Nephron (organoid): ENCODE measurements at regions not wholly inside any gene's neighbourhood (a gene's known extent, or its start where the extent isn't known, plus 50 kb on each side); places are given as distances from the start of the nearest gene placed in this dataset.
"Not testable (repeated sequence)": the region's sequence is repeated elsewhere in the genome, so short reads cannot be mapped to it uniquely, and the experiment has no call there.

Experiments used
- H3K27ac Mint-ChIP-seq, 3 experiments: 2 replicates each; pipeline ENCODE4 v1.8.0; 2020; ENCODE audit warnings: mixed read lengths in 3 of 3, mild to moderate bottlenecking in 2 of 3, moderate library complexity in 1 of 3
- H3K27me3 Mint-ChIP-seq: 2 replicates; pipeline ENCODE4 v1.8.0; 2021; ENCODE audit warnings: low read depth, mild to moderate bottlenecking, moderate library complexity, mixed read lengths
- H3K36me3 Mint-ChIP-seq: 2 replicates; pipeline ENCODE4 v1.8.0; 2020; ENCODE audit warnings: low read depth, mixed read lengths
- H3K4me1 Mint-ChIP-seq: 2 replicates; pipeline ENCODE4 v1.8.0; 2020; ENCODE audit warnings: mixed read lengths
- H3K4me3 Mint-ChIP-seq, 3 experiments: 2 replicates each; pipeline ENCODE4 v1.8.0; 2020; ENCODE audit warnings: mild to moderate bottlenecking in 3 of 3, mixed read lengths in 3 of 3, moderate library complexity in 2 of 3
- H3K9me3 Mint-ChIP-seq: 2 replicates; pipeline ENCODE4 v1.8.0; 2020; ENCODE audit warnings: mixed read lengths
- CTCF ChIP-seq, 3 experiments: fragments of 200-600 bp; sonication (generic); IDR thresholded peaks; one replicate each; pipeline ENCODE4 v1.5.0; 2021; ENCODE audit warnings: antibody characterized with exemption in 3 of 3; ENCODE audit not compliant: unreplicated experiment in 3 of 3

GRCh38 chr11:57047610-57048009, 58.9 kb downstream of the OR5AK2 start:
- Mint-ChIP-seq H3K4me3 (no peak overlapping the region), H3K27me3 (no peaks in the 10 kb centered on the region), H3K36me3 (no peaks in the 10 kb centered on the region), H3K9me3 (peaks cover 7% of the 10 kb centered on the region), H3K27ac (no peak overlapping the region), H3K4me1 (no peaks in the 10 kb centered on the region)
- TF ChIP-seq CTCF (IDR thresholded peaks at IDR 0.05; ENCODE audit: unreplicated experiment in 3 of 3) = no peak

GRCh38 chr11:57049749-57050148, 61.0 kb downstream of the OR5AK2 start:
- Mint-ChIP-seq H3K36me3 (no peaks in the 10 kb centered on the region), H3K27ac (no peak overlapping the region), H3K27me3 (peaks cover 3% of the 10 kb centered on the region), H3K4me3 (no peak overlapping the region), H3K9me3 (peaks cover 6% of the 10 kb centered on the region), H3K4me1 (no peaks in the 10 kb centered on the region)
- no peak for TF ChIP-seq CTCF (IDR thresholded peaks at IDR 0.05; ENCODE audit: unreplicated experiment in 3 of 3)

- Mint-ChIP-seq H3K27me3 (peaks cover 3% of the 10 kb centered on the region), H3K4me1 (peaks cover 4% of the 10 kb centered on the region), H3K9me3 (no peaks in the 10 kb centered on the region), H3K4me3 (no peak overlapping the region), H3K36me3 (no peaks in the 10 kb centered on the region), H3K27ac (no peak overlapping the region)
- TF ChIP-seq CTCF (IDR thresholded peaks at IDR 0.05; ENCODE audit: unreplicated experiment in 3 of 3) = no peak
These were observed 66.1 kb downstream of the OR5AK2 start for GRCh38 chr11:57054817-57055216.

DNA sequence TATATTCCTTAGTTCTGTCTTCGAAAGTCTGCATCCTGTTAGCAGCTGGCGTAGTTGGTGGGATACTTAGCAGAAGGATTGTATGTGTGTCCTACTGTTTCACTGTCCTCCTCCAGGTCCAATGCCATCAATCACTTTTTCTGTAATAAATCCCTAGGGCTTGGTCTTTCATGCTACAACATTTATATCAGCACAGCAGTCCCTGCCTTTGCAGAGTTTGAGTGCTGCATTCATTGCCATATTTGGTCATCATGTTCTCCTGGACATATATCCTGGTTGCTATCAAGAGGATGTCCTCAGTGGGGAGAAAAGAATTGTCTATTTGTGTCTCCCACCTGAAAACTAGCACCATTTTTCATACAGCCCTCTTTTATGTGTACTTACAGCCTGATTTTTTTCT, 67.0 kb downstream of the OR5AK2 start:
- peaks cover 4% of the 10 kb centered on the region for H3K4me1 Mint-ChIP-seq
- no peak overlapping the region for H3K4me3 Mint-ChIP-seq
- H3K9me3 Mint-ChIP-seq = peaks cover 1% of the 10 kb centered on the region
- H3K27ac Mint-ChIP-seq = peak overlapping the region; percentile 21 to 65 (median 61)
- peaks cover 3% of the 10 kb centered on the region for H3K27me3 Mint-ChIP-seq
- TF ChIP-seq CTCF (IDR thresholded peaks at IDR 0.05; ENCODE audit: unreplicated experiment in 3 of 3) = no peak
- H3K36me3 Mint-ChIP-seq = no peaks in the 10 kb centered on the region

DNA sequence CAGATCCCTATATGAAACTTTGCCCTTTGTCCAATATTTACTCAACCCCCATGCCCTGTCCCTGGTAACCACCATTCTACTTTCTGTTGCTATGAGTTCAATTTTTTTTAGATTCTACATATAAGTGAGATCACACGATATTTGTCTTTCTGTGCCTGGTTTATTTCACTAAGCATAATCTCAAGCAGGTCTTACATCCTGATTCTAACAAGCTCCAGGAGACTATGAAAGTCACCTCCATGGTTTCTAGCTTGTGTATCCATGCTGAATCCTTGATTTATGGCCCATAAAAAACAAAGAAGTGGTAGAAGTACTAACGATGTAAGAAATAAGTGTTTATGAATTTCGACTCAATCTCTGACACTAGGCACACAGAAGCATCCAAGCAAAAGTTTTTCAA, 68.0 kb downstream of the OR5AK2 start:
- TF ChIP-seq CTCF (IDR thresholded peaks at IDR 0.05; ENCODE audit: unreplicated experiment in 3 of 3) = no peak
- no peaks in the 10 kb centered on the region for H3K36me3 Mint-ChIP-seq
- H3K9me3 Mint-ChIP-seq = peaks cover 10% of the 10 kb centered on the region
- H3K27ac Mint-ChIP-seq = no peak overlapping the region
- peaks cover 4% of the 10 kb centered on the region for H3K4me1 Mint-ChIP-seq
- peaks cover 3% of the 10 kb centered on the region for H3K27me3 Mint-ChIP-seq
- H3K4me3 Mint-ChIP-seq = no peak overlapping the region

DNA sequence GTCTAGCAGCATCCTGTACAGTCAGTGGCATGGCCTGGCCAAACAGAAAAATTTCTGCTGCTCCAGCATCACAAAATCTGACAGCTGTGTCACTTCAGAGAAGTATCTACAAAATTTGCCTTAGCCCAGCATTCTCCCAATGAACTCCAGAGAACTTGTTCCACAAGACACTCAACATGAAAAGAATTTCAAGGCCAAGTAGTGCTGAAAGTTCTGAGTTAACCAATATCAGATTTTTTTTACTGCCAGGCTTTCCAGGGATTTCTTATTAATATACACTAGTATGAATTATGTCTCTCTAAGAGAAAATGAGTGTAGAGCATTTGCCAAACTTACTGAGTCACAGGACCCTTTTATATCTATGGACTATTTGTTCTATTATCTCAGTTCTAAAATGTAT, 68.8 kb downstream of the OR5AK2 start:
- peaks cover 17% of the 10 kb centered on the region for H3K9me3 Mint-ChIP-seq
- no peak overlapping the region for H3K27ac Mint-ChIP-seq
- H3K4me3 Mint-ChIP-seq = no peak overlapping the region
- peaks cover 4% of the 10 kb centered on the region for H3K4me1 Mint-ChIP-seq
- TF ChIP-seq CTCF (IDR thresholded peaks at IDR 0.05; ENCODE audit: unreplicated experiment in 3 of 3) = no peak
- peaks cover 3% of the 10 kb centered on the region for H3K27me3 Mint-ChIP-seq
- H3K36me3 Mint-ChIP-seq = no peaks in the 10 kb centered on the region

- not testable (repeated sequence) for H3K27me3 Mint-ChIP-seq, H3K36me3 Mint-ChIP-seq, H3K4me3 Mint-ChIP-seq, H3K27ac Mint-ChIP-seq, H3K4me1 Mint-ChIP-seq
- H3K9me3 Mint-ChIP-seq = peaks cover 35% of the 10 kb centered on the region
These were observed 74.2 kb downstream of the OR5AK2 start for GRCh38 chr11:57062957-57063356.
